ENCODE measurements at regions not wholly inside any gene's neighbourhood (a gene's known extent, or its start where the extent isn't known, plus 50 kb on each side); places are given as distances from the start of the nearest gene placed in this dataset.
"Not testable (repeated sequence)": the region's sequence is repeated elsewhere in the genome, so short reads cannot be mapped to it uniquely, and the experiment has no call there.

GRCh38 chr3:195989197-195989920, 81.0 kb upstream of the TNK2 start:
- not testable (repeated sequence) for TF ChIP-seq CTCF (IDR thresholded peaks at IDR 0.05; ENCODE audit: poor library complexity); EZH2 (IDR thresholded peaks at IDR 0.05; ENCODE audit: borderline replicate concordance)

Data from hepatocyte (in vitro differentiated cells).